ENCODE measurements at regions not wholly inside any gene's neighbourhood (a gene's known extent, or its start where the extent isn't known, plus 50 kb on each side); places are given as distances from the start of the nearest gene placed in this dataset.

DNA sequence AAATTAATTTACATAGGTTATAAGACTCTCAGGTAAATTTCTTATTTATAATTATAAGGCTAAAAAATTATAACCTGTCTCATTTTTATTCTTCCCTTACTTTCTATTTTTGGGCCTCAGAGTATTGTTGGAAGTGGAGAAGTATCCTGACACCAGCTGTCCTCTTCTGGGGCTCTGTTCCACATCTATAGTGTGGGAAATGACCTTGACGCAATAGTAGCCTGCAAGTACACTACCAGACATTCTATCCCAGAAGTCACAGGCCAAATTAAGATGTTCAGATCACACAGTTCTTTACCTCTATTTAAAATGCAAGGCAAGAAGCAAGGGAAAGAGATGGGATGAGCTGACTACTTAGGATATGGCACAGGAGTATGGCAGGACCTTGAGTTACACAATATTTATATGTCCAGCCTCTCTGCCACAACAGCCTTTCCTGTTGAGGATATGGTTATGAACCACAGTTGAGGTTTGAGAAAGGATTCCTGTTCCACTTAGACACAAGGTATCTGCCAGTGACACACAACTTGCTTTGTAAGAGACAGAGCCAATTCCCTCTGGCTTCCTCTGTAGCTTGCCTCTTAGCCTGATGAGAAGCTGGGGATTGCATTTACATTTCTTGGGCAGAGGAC lies 158.0 kb upstream of the IL12A start:
- DNase-seq = no peak

DNA sequence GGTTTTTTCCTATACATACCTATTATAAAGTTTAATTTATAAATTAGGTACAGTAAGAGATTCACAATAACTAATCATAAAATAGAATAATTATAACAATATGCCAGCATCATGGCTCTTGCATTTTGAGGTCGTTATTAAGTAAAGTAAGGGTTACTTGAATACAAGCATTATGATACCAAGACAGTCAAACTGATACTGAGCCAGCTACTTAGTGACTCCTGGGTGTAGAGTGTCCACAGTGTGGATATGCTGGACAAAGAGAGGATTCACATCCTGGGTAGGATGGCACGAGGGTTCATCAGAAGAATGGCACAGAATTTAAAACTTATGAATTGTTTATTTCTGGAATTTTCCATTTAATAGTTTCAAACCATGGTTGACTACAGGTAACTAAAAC lies 157.2 kb upstream of the IL12A start:
- no peak for DNase-seq

DNA sequence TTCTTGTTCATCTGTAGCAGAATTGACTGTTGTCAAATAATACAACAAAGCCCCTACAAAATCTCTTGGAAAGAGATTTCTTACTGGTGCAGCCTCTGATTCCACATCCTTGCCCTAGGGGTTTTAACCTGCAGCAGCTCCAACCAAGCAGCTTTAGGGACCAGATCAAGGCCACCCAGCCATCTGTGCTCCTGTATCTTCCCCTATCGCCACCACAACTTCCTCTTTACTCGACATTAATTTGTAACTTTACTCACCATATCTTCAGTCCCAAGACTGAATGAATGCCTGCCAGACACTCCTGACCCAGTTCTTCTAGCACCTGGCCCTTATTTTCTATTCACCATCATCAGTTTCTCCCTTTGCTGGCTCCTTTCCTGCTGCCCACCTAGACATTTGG lies 156.6 kb upstream of the IL12A start:
- no peak for DNase-seq

DNA sequence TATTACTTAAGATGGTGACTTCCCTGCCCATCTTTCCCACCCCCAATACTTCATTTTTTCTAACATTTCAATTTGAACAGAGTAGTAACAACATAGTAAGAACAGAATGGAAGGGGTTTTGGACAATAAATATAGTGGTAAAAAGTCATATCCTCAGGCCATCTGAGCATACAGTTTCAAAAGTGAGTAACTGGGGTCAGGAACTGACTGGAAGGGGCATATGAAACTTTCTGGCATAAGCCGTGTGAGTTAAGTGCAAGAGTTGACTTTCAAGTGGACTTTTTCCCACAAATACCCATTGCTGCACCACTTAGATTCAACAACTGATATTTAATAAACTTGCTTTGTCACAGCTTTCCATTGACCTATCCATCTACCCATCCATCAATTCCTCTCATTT lies 153.5 kb upstream of the IL12A start:
- no peak for DNase-seq

DNA sequence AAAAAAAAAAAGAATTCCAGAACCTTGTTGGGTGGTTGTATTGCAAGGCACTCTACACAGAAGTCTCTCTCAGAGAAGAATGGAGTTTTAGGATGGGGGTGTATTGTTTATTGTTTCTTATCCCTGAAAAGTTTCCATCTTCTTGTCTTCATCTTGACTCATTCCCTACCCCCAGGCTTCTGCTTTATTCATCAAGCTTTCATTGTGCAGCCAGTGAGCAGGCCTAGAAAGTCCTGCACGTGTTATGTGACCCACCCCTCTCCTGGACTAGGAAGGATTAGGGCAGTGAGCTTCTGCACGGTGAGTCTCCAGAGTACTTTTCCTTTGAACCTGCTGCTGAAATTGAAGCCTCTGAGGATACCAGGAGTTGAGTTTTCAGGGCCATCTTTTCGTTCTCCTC lies 150.9 kb upstream of the IL12A start:
- DNase-seq = no peak

DNA sequence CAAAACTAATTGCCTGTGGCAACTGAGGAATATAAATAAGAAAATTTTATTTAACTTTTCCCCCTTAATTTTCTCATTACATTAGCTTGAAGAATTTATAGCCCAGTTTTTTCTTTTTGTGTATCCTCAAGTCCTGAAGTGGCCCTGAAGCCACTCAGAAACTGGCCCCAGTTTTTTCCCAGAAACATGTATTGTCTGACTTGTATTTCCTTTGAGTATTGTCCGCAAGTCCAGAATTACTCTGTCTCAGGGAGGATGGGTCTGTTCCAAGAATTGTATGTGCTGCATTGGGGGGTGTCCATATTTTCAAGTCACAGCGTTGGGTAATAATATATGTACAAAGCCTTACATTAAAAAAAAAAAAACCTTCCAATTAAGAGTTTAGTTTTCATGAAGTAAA lies 149.7 kb upstream of the IL12A start:
- no peak for DNase-seq

DNA sequence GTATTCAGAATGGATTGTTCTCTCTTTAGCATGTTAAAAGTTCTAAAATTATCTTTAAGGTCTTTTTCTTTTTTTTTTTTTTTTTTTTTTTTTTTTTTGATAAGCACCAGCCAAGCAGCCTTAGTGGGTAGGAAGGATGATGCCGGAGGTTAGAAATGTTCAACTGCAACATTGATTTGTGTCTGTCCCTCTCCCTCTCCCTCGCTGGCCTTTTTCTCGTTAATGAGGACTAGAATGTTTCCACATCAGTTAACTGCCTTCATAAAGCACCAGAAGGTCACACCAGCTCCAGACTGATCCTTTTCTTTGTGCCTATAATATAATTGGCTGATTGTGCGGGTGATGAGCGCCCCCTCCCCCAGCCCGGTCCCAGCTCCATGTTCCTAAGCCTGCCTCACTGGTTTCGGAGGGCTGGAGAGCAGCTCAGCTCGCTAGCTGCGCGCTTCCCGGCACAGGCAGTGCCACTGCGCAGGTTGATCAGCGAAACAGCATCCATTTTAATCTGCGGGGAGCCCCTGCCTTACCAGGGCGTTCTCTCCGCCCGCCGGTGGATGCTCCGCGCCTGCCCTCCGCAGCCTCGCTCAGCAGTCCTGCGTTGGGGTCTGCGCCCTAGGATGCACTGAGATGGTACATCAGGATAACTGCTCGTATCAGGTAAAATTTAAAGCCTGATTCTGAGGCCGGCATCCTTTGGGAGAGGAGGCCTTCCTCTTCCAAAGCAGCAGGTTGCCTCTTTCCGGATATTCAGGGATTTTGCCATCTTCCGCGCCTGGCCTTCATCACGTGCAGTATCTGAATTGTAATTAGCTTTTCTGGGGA lies 148.9 kb upstream of the IL12A start, which contains the start of gene SCHIP1:
SCHIP1 (plus strand) TSS at position 301 of the 819 bp plus-strand sequence.
- no peak for DNase-seq

DNA sequence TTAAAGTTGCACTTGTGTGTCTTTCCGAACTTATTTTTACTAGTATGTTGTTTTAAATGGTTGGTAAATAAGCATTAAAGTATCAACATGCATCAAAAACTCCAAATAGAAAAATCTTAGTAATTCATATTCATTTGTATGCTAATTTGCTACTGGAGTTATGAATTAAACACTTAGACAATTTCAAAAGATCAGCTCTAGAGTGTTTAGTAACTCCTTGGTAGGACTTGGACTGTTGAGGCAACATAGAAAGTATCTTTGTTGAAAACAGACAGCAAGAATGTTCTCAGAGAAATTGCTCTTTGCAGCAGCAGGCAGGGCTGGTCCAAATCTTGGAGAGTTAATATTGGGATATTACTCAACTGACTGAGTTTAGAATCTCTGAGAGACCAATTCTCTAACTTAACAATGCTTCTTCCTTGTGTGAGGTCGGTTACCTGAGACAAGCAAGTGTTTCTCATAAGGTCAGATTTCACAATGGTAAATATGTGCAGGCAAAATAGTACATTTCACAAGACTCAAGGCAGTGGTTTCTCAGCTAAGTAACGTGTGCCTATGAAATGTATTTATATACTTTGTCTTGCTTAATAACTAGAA lies 147.8 kb upstream of the IL12A start:
- DNase-seq = no peak

DNA sequence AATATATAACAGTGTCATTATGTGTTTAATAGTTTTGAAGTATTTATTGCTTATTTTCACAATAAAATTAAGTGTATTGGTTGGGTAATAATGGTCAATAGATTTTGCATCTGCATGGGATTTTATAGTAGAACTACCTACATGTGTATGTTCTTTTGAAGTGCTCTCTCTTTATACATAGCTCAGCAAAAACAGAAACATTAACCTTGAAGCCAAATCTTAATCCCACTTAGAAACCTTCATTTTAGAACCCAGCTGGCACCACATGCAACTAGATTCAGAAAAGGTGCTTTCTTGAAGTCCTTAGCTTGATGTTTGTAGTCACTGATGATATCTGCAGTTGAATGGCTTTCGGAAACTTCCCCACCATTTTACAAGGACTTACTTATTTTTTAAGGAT lies 146.9 kb upstream of the IL12A start:
- DNase-seq = no peak

DNA sequence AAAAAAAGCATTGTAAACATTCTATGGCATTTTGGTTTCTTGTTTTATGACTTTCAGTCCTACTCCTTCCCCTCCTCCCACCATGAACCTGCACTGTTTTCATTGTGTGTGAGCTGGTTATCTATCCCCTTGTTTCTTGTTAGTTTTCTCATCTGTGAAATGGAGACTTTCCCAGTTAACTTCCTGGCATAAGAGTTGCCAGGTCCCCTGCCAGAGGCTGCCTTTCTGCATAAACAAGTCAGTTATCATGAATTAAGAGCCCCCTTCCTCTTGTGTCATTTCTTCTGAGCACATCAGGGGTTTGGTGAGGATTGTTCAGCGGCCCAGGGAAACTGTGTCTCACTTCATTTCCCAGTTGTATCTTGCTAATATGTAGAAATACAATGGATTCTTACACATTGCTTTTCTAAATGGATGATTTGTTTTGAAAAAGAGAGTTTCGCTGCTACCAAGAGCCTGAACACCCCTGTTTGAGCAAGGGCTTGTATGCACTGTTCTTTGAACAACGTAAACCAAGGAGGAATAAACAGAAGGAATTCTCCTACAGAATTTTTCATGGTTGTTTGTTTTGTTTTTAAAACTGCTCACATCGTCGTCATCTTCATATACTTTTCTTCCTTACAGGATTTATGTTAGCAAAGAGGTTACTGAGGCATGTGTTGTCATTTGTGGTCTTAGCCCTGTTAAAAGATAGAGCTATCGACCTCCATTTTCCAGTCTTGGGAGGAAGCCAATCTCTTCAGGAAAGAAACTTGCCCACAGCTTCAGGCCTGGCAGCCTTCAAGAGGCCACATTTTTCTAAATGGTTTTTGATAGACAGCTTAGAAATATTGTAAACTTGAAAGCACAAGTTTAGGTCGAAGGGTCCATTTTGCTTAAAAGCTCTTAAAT lies 144.6 kb upstream of the IL12A start:
- no peak for DNase-seq

DNA sequence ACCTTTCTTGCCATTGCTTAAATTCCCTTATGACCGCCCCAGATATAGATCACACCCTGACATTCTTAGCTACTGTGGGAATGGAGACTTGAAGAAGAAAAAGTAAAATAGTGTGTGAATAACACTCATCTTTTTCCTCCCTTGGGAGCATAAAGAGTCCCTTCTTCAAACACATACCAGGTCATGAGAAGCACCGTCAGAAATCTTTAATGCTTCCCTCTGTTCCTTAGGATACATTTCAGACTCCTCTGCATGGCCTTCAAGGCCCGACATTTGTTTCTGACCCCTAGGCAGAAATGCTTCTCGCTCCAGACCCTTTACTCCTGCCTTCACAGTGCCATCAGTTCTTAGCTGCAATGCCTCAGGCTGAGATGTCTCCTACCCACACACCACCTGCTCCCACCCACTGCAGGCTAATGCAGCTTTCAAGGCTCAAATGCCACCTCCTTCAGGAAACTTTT lies 143.8 kb upstream of the IL12A start:
- no peak for DNase-seq

DNA sequence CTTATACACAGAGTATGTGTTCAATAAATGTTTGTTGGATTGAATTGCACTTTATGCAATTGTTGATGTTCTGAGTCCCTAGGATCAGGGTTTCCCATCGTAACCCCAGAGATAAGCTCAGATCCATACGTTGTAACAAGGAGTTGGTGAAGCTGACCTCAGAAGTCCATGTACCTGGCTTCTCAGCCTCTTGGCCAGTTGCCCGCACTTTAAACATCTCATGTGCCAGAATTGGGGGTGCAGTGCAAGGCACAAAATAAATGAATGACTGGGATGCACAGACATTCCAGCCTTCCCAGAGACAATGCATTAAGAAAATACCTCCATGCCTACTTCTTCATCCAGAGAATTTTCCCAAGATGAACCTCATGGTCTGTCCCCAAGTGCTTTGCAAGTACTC lies 142.9 kb upstream of the IL12A start:
- DNase-seq = no peak

DNA sequence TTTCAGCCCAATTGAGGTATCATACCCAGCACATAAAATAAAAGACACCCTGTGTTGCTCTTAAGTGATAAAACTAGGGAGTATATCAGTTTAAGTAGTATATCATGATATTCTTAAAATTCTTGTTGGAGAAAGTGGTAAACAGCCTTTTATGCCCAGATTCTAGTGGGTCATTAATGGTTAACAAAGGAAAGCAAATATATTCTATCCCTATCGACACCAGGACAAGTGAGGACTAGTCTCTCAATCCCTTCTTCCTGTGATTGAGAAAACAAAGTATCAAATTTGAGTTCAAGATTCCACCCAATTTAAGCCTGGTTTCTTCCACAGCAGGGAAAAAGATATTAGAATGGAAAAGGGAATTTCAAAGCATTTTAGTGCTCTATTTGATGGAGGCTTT lies 142.4 kb upstream of the IL12A start:
- DNase-seq = no peak

DNA sequence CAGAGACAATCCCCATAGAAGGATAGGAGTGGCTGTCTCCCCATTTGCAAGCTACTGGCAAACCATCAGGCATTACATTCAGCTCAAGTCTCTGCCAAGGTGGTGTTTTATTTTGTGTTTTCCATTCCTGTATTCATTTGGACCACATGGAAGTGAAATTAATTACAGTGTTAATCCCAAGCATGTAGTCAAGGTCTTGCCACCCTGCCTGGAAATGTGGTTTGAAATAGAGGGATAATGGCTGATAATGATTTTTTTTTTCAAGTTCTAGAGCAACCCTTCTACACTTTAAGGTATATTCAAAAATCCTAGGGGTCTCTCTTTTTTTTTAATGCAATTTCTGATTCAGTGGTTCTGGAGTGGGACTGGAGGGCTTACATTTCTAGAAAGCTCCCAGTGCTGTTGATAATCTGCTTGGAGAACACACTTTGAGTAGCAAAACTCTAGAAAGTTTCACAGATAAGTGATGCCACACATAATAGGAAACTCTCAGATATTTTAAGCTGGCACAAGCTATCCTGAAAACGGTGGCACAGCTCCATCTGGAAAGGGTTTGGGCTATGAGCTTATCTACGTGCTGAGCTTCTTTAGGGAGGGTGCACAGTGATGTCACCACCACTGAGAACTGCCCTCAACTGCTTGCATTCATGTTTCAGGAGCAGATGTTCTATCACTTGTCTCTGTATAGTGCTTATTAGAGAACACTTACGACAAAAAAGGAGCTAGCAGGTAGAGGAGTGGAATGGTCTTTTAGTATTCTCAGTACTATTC lies 140.1 kb upstream of the IL12A start:
- DNase-seq = no peak

DNA sequence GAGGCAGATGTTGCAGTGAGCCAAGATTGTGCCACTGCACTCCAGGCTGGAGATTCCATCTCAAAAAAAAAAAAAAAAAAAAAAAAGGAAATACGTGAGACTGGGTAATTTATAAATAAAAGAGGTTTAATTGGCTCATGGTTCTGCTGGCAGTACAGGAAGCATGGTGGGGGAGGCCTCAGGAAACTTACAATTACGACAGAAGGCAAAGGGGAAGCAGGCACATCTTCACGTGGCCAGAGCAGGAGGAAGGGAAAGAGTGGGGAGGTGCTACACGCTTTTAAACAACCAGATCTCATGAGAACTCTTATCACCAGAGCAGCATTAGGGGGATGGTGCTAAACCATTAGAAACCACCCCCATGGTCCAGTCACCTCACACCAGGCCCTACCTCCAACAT lies 138.2 kb upstream of the IL12A start:
- no peak for DNase-seq

DNA sequence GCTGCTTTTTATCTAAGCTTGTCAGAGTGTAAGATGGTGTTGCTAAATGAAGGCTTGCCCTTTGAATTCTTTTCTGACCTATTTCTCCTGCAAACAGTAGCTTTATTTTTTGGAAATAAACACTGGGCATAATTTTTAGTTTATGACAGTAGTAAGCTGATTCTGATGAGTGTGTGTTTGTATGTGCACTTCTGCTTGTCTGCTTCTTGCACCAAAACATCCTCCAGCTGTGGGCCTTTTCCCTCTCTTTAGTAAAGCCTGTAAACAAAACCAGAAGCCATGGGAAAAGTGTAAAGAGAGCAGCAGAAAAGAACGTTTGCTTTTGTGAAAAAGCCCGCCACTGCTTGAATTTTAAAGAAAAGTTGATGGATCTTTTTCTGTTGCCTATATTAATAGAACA lies 136.4 kb upstream of the IL12A start:
- no peak for DNase-seq

DNA sequence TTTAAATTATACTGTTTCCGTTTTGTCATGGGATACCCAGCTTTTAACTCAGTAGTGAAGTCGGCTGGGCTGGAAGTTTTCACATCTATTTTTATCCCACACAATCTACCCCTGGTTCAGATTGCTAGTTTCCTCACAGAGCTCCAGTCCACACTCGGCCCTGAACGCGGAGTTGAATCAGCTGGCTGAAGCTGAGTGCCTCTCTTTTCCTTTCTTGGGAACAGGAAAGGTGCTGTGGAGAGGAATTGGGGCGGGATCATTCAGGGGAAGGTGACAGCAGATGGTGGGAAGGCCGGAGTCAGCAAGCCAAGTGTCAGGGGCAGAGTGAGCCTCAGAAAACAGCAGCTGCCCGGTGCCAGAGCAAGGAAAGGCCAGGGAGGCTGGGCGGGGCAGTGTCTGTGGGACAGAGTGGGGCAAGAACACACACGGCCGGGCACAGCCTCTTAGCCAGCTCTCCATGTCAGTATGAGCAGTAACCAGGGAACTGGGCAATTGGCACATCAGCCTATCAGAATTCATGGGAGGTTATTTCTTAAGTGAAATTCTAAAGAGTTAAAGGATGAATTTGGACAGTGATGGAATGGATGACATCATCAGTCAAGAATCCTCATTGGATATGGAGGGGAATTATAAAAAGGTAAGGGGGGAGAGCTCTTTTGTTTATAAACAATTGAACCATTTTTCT lies 135.7 kb upstream of the IL12A start:
- no peak for DNase-seq

DNA sequence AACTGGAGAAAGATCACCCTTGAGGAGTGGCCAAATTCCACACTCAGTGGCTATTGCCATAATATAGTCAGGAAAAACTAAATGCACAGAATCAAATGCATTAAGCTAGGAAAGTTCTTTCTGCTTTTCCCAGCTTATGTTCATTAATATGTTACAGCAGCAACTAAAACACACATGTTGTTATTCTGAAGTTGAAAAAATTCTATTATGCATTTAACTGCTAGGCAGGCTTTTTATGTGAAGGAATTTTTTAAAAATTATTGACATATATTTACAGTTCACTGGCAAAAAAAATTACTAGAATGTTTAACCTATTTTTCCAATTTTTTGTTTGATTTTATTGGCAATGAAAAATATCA lies 135.2 kb upstream of the IL12A start:
- no peak for DNase-seq

DNA sequence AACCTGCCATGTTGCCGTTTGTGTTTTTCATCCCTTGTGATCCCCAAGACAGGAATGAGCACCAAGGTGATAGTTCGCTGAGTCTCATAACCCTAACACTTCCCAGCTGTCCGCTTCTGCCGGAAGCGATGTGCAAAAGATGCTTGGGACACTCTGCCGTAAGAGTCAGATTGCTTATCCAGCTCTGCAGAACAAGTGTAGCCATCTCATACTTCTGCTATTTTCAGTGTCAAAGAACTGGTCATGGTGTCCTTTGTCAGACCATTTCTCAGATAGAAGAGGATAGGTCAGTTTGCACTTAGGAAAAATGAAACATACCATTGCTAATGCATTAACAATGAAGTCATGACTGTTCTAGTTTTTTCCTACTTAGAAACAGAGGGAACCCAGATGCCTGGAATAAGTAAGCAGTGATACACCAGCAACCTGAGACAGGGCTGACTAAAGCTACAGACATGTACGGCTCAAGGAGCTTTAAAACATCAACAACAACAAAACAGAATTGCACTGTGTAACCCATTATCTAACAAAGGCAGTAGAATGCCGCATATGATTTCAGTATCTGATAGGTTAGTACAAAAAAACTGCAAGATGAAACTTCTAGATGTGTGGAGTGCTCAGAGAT lies 134.0 kb upstream of the IL12A start:
- DNase-seq = no peak

DNA sequence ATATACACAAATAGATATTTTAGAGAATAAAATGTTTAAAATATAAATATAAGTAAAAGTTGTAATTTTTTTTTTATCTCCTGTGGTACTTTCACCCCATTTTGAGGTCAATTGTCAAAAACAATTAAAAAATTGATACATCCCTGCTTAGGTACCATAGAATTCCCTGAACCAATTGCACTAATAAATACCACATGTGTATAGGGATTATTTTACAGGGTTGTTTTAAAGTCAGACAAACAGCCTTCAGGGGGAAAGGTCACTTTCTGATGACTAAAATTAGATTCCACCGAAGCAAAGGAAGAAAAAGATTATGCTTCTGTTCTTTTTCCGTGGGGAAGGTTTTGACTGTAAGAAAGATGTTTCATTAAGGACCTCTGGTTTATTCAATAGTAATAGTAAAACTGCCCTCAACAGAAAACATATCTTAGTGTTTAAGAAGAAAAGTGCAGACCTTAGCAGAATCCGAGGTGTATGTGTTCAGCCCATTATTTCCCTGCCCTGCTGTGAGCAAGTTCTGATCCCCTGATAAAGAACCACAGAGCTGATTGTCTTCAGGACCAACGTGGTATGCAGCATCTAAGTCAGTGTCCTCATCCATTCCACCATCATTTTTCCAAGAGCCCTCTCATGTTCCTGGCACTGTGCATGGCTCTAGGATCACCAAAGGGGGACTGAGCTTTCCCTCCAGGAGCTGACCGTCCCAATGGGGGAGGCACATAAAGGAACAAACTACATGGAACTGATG lies 132.9 kb upstream of the IL12A start:
- no peak for DNase-seq

Measured in T-helper 1 cell (primary cell).